Right forelimb (tissue), 1 donor: ENCODE measurements at regions not wholly inside any gene's neighbourhood (a gene's known extent, or its start where the extent isn't known, plus 50 kb on each side); places are given as distances from the start of the nearest gene placed in this dataset.

ENCODE experiments used
- DNase-seq: peaks from one replicate; pipeline ENCODE4 v3.0.0-alpha.2; 2018

DNA sequence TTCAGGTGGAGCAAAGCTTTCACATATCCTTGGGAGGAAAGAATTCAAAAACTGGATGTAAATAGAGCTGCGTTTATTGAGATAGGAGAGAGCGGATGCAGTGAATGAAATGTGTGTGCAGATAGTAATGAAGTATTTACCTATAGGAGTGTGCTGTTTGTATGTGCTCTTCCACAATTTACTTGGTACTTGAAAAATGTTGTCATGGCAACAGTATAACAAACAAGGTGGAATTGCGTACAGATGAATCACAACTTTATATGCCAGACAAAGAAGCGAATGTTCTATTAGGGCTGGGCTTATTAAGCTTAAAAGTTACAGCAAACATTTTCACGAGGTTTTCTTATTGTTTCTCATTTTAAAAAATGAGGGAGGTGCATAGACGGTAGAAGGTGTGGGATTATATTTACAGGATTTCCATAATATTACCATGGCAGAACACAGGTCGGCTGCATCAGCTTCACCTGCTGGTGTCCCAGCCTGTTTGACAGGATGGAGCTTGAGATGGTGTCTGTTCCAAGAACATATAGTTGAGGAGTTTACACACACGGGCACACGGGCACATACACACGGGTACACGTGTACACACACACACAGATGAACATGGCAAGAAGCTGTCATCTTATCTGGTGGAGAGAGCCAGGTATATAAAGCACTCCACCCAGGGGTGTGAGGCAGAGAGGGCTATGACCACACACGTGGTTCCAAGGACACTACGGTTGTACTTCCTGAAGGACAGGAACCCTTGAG, 155.7 kb downstream of the RMI1 start:
- DNase-seq, result no peak

DNA sequence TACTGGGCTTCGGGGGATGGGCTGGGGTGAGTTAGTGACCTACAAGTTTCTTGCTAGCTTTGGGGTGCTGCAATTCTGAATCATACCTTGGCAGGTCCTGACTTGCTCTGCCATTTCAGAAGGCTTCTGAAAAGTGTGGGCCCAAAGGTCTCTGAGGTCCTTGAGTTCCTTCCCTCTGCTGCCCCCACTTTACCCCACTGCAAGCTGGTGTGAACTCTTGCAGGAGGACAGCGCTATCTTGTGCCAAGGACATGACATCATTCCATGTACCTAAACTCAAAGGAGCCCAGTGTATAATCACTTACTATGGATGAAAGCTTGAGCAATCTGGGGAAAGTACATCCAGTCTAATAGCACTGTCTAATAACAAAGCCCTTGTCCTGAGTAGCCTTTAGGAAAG, 157.4 kb downstream of the RMI1 start:
- DNase-seq, result no peak

DNA sequence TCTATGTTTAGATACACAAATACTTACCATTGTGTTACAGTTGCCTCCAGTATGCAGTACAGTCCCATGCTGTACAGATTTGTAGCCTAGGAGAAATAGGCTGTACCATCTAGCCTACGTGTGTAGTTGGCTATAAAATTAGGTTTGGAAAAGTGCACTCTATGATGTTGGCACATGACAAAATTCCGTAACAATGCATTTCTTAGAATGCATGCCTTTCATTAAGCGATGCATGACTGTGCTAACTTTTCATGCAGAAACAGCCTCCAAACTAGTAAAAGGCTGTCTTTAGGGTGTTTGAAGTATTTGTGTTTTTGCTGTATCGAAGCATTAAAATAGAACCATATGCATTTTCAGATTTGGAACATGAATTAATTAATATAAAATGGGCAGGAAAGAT, 157.9 kb downstream of the RMI1 start:
- DNase-seq, result no peak

DNA sequence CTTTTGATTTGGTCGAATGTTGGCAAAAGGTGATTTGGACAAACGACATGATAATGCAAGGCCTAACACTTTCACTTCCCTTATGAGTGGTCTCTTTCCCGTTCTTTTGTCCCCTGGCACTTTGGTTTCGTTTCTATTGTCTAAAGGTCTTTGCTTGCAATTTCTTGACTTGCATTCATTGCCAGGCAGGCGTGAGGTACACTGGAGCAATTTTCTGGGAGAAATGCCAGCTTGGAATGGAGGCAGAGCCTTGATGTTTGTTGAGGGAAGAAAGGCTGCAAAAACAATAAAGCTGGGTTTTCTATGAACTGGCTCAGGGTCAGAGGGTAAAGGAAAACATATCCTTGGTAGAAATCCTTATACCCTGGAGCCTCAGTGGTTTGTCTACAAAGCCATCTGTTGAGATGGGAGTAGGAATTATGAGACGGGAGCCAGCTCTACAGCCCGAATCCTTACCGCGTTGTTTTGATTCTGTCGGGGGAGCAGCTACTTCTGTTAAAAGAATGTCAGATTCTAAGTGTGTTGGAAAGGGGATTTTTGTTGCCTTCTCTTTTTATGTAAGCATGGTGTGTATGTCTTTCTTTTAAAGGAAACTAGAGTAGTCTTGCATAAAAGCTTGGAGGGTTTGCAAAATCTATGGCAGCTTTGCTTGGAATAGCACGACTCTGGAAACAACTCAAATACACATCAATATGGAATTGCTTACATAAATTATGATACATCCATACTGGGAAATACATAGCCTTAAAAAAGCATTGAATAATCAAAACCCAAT, 158.9 kb downstream of the RMI1 start:
- peak; percentile 75 for DNase-seq

DNA sequence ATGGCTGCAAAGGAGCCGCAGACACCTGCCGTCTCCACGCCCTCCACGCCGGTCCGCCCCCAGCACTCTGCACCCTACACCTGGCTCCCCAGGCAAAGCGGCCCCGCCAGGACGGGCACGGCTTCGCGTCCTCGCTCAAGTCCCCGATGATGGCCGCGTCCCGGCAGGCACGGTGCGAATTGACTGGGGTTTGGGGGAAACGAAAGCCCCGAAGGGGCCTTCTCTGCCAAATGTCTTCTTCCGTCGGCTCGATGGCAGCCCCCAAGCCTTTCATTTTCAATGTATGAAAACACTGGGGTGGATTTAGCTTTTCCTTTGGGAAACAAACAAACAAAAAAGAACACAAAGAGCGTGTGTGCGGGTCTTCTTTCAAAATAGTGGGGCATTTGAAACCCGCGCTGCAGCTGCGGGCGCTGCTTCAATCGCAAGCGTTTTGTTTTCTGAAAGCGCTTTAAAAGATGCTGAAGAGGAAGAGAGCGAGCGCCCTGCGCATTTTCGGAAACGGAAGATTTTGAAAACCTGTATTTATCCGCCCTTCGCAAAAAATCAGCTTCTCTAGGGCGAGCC, 160.0 kb downstream of the RMI1 start:
- peak; percentile 62 for DNase-seq

DNA sequence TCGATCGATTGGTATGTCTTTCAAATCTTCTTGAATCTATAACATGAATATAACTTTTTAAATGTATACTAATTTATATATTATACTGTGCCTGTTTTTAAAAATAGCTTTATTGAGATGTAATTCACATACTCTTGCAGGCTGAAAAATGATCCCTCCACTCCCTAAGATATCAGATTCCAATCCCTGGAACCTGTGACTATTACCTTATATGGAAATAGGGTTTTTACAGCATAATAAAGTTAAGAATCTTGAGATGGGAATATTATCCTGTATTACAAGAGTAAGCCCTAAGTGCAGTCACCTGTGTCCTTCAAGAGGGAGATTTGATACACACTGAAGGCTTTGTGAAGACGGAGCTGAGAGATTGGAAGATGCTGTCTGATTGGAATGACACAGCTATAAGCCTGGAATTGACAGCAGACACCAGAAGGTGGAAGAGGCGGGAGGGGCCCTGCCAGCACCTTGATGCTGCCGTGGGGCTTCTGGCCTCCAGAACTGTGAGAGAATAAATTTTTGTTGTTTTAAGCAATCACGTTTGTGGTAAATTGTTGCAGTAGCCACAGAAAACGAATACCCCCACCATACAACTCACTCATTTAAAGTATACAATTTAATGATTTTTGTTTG, 161.3 kb downstream of the RMI1 start:
- no peak for DNase-seq

DNA sequence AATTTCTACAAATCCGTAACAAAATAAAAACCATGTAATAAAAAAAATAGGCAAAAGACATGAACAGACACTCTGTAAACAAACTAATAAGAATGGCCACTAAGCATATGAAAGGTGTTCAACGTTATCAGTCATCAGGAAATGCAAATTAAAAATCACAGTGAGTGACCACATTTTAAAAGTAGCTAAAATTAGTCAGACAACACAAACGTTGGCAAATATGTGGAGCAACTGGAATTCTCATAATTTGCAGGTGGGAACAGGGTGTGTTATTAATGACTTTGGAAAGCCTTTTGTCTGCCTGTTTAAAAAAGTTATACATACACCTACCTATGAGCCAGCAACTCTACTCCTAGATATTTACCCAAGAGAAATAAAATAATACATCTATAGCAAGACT, 164.4 kb downstream of the RMI1 start:
- no peak for DNase-seq

DNA sequence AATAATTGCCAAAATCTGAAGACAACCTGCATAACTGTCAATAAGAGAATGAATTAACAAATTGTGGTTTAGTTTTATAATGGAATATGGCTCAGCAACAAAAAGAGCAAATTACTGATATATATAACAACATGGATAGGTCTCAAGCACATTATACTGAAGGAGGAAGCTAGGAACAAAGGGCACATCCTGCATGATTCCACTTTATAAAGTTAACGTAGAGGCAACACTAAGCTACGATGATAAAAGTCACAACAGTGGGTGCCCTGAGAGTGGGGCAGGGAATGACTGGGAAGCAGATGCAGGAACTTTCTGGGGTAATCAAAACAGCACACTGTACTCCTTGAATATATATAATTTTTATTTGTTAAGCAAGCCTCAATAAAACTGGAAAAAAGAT, 165.2 kb downstream of the RMI1 start:
- no peak for DNase-seq

DNA sequence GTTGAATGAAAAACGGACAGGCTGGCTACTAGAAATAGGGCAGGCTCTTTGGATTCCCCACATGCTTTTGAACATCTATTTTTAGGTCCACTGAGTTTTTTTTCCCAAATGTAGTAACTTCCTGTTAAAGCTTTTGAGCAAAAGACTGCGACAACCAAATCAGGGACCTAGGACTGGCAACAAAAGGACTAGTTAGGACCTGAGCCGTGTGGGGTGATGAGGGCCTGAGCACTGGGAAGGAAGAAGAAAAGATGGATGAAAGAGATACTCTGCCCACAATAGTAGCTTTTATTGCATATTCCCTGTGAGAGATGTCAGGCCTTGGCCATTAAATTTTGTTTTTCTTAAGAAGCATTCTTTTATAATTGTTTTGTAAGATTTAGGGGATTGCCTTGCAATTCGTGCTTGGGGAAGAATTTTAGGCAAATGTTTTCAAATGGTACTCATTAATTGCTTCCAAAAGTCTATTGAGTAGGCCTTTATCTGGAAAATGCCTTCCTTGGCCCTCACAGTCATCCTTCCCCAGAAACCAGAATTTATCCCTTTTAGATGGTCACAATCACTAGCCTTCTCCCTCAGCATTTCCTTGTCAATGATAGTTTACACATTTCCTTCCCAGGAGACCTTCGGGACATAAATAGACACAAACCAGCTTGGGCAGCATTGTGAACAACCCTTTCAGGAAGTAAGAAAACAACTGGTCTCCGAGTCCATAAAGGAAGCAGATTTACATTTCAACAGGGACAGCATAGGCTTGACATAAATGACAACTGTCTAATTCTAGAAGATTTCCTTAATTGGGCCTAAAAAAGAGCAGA, 166.5 kb downstream of the RMI1 start:
- DNase-seq, result no peak

DNA sequence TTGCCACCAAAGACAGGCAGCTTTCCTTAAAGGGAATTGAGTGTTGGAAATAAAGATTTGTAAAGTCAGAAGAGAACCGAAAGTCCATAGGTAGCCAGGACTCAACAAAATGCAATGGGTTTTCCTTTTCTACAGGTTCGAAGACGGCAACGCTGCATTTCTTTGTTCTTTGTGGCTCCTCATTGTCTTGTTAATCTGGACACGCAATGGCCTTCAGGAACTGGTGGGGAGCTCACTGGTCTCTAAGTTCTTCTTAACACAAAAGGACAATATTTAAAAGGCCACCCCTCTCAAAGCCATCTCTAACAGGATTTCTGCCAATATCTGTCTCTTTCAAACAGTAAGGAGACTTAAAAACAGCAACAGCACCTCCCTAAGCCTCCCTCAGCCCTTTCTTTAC, 170.6 kb downstream of the RMI1 start:
- no peak for DNase-seq

DNA sequence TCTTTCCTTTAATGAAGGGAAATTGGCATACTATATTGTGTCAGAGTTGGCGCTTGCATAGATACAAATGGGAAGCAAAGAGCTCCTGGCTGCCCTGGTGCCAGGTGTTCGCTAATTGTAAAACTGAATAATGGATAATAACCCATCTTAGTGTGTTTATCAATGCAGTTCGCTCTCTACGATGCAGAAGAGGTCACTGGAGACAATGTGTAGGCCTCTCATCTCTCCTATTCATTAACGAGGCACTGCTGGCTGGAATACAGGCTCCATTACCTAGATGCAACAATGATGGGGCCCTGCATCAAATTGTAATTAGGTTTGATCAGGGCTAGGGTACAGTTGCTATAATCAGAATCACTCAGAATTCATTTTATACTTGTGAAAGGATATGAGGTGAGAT, 171.0 kb downstream of the RMI1 start:
- no peak for DNase-seq

DNA sequence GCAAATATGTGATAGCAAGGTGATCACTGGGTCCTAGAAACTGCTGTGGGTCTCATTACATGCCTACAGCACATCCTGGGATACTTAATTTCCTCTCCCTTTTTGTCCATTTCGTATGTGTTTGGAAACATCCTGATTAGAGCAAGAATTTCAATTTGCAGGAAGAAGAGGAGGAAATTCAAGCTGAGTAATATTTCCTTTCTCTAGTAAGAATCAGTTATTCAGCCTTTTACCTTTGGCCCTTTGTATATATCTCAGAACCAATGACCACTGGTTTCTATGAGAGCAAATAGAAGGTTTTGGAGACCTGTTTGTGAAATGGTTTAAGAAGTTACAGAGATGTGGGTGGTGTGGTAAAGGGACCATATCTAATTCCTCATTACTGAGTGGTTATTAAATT, 171.6 kb downstream of the RMI1 start:
- DNase-seq, result no peak

DNA sequence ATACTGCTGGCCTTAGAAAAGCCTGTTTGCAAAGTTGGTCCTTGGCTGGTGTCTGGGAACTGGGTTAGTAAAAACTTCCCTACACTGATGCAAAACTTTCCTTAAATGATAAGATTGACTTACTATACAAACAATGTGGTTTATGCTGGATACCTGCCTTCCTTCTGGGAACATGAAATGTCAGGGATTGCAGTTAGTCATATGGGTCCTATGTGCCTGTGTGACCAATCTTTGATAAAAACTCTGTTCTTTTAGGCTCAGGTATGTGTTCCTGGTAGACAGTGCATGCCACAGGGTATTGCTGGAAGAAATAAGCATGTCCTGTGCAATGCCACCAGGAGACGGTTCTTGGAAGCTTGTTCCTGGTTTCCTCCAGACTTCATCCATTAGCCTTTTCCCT, 173.3 kb downstream of the RMI1 start:
- no peak for DNase-seq

DNA sequence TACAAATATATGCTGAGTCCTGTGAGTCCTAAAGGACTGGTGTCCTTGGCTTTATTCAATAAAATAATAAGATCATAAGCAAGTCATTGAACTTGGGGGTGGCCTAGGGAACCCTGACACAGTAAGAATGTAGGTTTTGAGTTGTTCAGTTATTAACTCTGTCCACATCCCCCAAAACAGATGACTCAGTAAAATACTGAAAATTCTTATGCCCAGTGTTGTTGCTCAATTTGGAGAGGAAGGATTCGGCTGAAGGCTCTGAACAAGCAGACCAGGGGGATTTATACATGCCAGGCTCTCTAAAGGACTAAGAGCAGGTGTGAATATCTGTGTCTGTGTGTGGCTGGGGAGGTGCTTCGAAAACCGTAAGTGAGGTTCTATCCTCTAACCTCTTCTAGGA, 173.7 kb downstream of the RMI1 start:
- no peak for DNase-seq

DNA sequence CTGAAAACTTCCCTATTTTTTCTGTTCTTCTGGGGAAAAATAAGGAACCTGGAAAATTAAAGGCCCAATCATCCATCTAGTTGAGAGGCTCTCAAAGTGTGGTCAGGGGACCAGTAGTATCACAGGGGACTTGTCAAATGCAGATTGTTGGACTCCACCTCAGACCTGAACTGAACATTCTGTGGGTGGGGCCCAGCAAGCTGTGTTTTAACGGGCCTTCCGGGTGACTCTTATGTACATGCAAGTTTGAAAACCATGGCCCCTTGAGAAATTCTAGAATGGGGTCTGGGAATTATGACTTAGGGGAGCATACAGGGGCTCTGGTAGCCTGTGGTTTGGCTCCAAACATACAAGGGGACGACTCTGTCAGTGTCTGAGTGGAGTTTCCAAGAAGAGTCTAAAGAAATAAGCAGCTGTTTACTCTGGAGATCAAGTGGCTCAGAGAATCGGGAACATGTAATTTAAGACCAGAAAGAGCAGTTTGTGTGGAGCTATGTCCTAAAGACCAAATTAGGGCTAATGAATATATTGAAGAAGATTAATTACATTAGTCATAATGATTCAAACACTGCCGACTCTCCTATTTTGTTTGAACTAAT, 177.4 kb downstream of the SLC28A3 start:
- DNase-seq, result no peak

DNA sequence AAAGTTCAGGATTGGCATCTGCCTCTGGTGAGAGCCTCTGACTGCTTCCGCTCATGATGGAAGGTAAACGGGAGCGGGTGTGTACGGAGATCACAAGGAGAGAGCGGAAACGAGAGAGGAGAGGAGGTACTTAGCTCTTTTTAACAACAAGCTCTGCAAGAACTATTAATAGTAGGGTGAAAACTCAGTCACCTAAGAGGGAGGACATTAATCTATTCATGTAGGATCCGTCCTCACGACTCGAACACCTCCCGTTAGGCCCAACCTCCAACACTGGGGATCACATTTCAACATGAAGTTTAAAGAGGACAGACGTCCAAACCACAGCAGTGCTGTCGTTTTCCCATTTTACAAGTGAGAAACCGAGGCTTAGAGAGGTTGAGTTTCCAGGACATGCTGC, 173.7 kb downstream of the SLC28A3 start:
- no peak for DNase-seq

DNA sequence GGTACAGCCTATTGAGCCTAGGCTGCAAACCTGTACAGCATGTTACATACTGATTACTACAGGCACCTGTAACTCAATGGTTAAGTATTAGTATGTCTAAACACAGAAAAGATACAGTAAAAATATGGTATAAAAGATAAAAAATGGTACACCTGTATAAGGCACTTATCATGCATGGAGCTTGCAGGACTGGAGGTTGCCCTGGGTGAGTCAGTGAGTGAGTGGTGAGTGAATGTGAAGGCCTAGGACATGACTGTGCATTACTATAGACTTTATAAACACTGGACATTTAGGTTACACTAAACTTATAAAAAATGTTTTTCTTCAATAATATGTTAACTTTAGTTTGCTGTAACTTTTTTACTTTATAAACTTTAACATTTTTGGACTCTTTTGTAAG, 171.3 kb downstream of the SLC28A3 start:
- no peak for DNase-seq

DNA sequence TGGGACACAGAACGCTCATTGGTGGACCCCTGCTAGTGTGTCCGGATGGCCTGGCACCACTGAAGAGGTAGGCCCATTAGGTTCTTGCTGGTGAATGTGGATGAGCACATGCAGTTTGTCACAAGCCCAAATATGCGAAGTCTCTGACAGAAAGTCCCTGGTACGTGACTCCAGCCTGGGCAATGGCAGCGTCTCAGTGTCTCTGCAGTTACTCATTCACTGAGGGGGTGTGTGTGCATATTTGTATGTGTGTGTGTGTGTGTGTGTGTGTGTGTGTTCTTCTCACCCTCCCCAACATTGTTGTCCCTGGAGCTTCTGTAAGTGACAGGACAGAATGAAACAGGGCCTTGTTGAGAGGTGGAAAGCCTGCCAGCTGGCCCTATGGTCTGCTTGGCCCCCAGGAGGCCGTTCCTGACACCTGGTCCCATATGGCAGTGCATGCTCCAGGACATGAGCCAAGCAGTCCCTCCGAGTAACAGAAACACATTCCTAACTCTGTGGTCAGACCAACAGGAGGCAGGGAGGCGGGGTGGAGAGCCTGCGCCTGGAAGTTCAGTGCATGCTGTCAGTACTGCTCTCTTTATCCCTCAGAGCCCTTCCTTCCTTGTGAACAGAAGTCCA, 169.9 kb downstream of the SLC28A3 start:
- DNase-seq, result peak; percentile 85

DNA sequence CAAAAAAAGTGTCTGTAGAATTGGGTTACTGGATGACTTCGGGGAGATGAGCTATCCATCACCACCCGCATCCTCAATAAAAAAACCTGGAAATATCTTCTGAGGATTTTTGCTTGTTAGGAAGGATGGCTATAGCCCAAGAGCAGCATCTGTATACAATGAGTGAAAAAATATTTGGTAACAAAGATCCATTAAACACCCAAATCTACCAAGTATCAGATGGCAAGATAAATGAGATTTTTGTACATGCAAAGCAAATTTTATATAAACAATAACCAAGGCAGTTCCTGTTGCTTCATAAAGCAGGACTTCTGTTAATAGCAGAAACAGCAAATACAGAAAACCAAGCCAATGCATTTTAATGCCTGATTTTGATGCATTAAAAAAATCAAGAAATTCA, 166.6 kb downstream of the SLC28A3 start:
- no peak for DNase-seq

DNA sequence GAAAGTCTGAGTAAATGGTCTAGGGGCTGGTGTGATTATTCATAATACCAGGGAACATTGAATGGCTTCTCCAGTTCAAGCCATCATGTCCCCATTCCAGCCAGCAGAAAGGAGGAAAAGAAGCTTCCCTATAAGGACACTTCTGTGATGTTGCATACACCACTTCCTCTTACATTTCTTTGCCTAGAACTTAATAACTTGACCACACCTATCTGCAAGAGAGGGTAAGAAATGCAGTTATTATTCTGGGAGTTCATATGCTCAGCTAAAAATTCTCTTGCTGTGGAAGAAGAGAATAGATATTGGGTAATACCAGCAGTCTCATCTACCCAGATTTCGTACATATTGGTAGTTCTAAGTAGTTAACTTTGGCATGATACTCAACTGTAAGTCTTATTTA, 166.1 kb downstream of the SLC28A3 start:
- no peak for DNase-seq

DNA sequence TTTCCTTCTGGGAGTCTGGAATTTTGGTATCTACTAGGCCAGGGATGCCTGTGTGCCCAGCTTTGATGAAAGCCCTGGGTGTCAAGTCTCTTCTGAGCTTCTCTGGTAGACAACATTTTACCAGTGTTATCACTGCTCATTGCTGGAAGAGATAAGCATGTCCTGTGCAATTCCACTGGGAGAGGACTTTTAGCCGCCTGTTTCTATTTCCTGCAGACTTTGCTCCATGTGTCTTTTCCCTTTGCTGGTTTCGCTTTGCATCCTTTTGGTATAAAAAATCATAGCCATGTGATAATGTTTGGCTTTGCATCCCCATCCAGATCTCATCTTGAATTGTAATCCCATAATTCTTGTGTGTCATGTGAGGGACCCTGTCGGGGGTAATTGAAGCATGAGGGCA, 163.2 kb downstream of the SLC28A3 start:
- no peak for DNase-seq

DNA sequence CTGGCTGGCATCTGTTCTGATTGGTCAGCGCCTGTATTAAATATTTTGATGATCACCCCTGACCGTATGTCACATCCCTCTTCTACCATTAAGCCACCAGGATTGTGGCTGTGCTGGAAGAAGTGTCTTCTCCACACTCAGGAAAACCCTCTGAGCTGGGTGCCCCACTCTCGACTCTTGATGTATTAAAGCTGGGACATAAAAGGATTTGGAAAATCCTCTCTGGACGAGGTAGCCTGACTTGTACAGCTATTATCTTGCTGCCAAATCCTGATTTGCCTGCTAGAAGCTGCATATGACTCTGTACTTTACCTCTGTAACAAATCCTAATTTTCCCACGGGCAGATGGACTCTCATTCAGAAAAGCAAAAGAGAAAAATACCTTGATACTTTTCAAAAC, 161.0 kb downstream of the SLC28A3 start:
- DNase-seq, result no peak
